HG03520 (cell line): ENCODE measurements at regions not wholly inside any gene's neighbourhood (a gene's known extent, or its start where the extent isn't known, plus 50 kb on each side); places are given as distances from the start of the nearest gene placed in this dataset.

Experiments used
- ATAC-seq: cut with Tn5 transposase; IDR thresholded peaks from one replicate; pipeline ENCODE4 v1.9.1; 2021; ENCODE audit warnings: mild to moderate bottlenecking, moderate library complexity; ENCODE audit not compliant: unreplicated experiment

GRCh38 chr6:82629921-82630320 lies 266.3 kb downstream of the TPBG start:
- no peak for ATAC-seq

GRCh38 chr6:82641677-82642076 lies 278.1 kb downstream of the TPBG start:
- no peak for ATAC-seq

GRCh38 chr6:82645536-82646230 lies 282.1 kb downstream of the TPBG start:
- no peak for ATAC-seq

- ATAC-seq: no peak
Measured at GRCh38 chr6:82646231-82646615, 282.6 kb downstream of the TPBG start.

GRCh38 chr6:82651845-82652335 lies 288.3 kb downstream of the TPBG start:
- no peak for ATAC-seq

GRCh38 chr6:82679232-82679631 lies 315.6 kb downstream of the TPBG start:
- ATAC-seq: no peak

- no peak for ATAC-seq
Measured at GRCh38 chr6:82680192-82680591, 316.6 kb downstream of the TPBG start.

GRCh38 chr6:82681119-82681714 lies 317.6 kb downstream of the TPBG start:
- no peak for ATAC-seq

- ATAC-seq: no peak
Measured at GRCh38 chr6:82686719-82687118, 323.1 kb downstream of the TPBG start.

GRCh38 chr6:82687855-82688254 lies 324.2 kb downstream of the TPBG start:
- ATAC-seq: no peak

GRCh38 chr6:82690283-82690682 lies 326.7 kb downstream of the TPBG start:
- no peak for ATAC-seq

- ATAC-seq: no peak
Measured at GRCh38 chr6:82691997-82692396, 328.4 kb downstream of the TPBG start.

GRCh38 chr6:82693094-82693493 lies 329.5 kb downstream of the TPBG start:
- ATAC-seq: no peak

GRCh38 chr6:82701341-82701740 lies 337.7 kb downstream of the TPBG start:
- no peak for ATAC-seq

- no peak for ATAC-seq
Measured at GRCh38 chr6:82702574-82702973, 339.0 kb downstream of the TPBG start.

GRCh38 chr6:82703230-82703629 lies 339.6 kb downstream of the TPBG start:
- no peak for ATAC-seq

- ATAC-seq: no peak
Measured at GRCh38 chr6:82704045-82704444, 340.4 kb downstream of the TPBG start.

GRCh38 chr6:82705579-82705978 lies 342.0 kb downstream of the TPBG start:
- ATAC-seq: no peak

GRCh38 chr6:82711105-82711827 lies 347.6 kb downstream of the TPBG start:
- ATAC-seq: no peak

GRCh38 chr6:82711971-82712370 lies 348.4 kb downstream of the TPBG start:
- no peak for ATAC-seq

- no peak for ATAC-seq
Measured at GRCh38 chr6:82712389-82712788, 348.8 kb downstream of the TPBG start.

GRCh38 chr6:82712826-82713225 lies 349.2 kb downstream of the TPBG start:
- peak; percentile 48 for ATAC-seq
